Adrenal gland (tissue), 5 donors: ENCODE measurements at regions not wholly inside any gene's neighbourhood (a gene's known extent, or its start where the extent isn't known, plus 50 kb on each side); places are given as distances from the start of the nearest gene placed in this dataset.

Experiments
- CTCF ChIP-seq, 6 experiments: fragments of 450-650 bp in 4 of 6; fragments of 200-600 bp in 2 of 6; sonication (generic) in 1 of 6; IDR thresholded peaks; 1 replicate in 5 of 6; 2 replicates in 1 of 6; pipeline versions ENCODE4 v1.5.1 to v1.8.0; 2016 to 2021; ENCODE audit warnings: antibody characterized with exemption in 6 of 6, mild to moderate bottlenecking in 2 of 6, moderate library complexity in 1 of 6
- POLR2A ChIP-seq, 2 donors: fragments of 450-650 bp; IDR thresholded peaks; one replicate each; pipeline ENCODE4 v1.6.1; 2017; ENCODE audit warnings: antibody characterized with exemption in 2 of 2, mild to moderate bottlenecking in 2 of 2, moderate library complexity in 1 of 2
- donor health status: DM: no; HTN: no; CAD: no.

GRCh38 chr13:80022146-80022545 lies 318.8 kb downstream of the SPRY2 start:
- no peak for TF ChIP-seq CTCF (IDR thresholded peaks at IDR 0.05)
- TF ChIP-seq POLR2A (IDR thresholded peaks at IDR 0.05) = no peak
